WERI-Rb-1 (cell line): ENCODE measurements at regions not wholly inside any gene's neighbourhood (a gene's known extent, or its start where the extent isn't known, plus 50 kb on each side); places are given as distances from the start of the nearest gene placed in this dataset.

ENCODE experiments used
- DNase-seq: peaks from one replicate; pipeline ENCODE4 v3.0.0-alpha.2; 2020
- H3K27ac ChIP-seq: fragments of 250-450 bp; sonication (Bioruptor Pico); 2 replicates; pipeline ENCODE4 v1.5.1; 2020; ENCODE audit warnings: mild to moderate bottlenecking, moderate library complexity
- H3K27me3 ChIP-seq: fragments of 250-450 bp; sonication (Bioruptor Pico); 2 replicates; pipeline ENCODE4 v1.5.1; 2021; ENCODE audit warnings: mild to moderate bottlenecking, low read depth, moderate library complexity; ENCODE audit not compliant: insufficient read depth, severe bottlenecking
- H3K36me3 ChIP-seq: fragments of 250-450 bp; sonication (Bioruptor Pico); 2 replicates; pipeline ENCODE4 v1.5.1; 2020; ENCODE audit warnings: mild to moderate bottlenecking, moderate library complexity
- H3K4me3 ChIP-seq: 2 replicates; pipeline ENCODE4 v1.5.1; 2011; ENCODE audit warnings: low read depth, mild to moderate bottlenecking, control low read depth, low read length
- H3K9me3 ChIP-seq: fragments of 250-450 bp; sonication (Bioruptor Pico); 2 replicates; pipeline ENCODE4 v1.5.1; 2021; ENCODE audit warnings: mild to moderate bottlenecking, moderate library complexity; ENCODE audit not compliant: severe bottlenecking
- CTCF ChIP-seq: IDR thresholded peaks from 2 replicates; pipeline ENCODE4 v1.5.1; 2011; ENCODE audit warnings: low read depth, mild to moderate bottlenecking, control low read depth, inconsistent platforms, low read length

- H3K36me3 ChIP-seq = no peaks in the 10 kb centered on the region
- TF ChIP-seq CTCF = no peak
- H3K9me3 ChIP-seq = no peaks in the 10 kb centered on the region
- H3K27me3 ChIP-seq = no peaks in the 10 kb centered on the region
- no peak overlapping the region for H3K27ac ChIP-seq
- no peak overlapping the region for H3K4me3 ChIP-seq
- no peak for DNase-seq
Measured at GRCh38 chr7:136063326-136063666, 86.1 kb upstream of the MTPN start.

- DNase-seq = no peak
- H3K36me3 ChIP-seq = no peaks in the 10 kb centered on the region
- no peak overlapping the region for H3K27ac ChIP-seq
- no peaks in the 10 kb centered on the region for H3K9me3 ChIP-seq
- H3K4me3 ChIP-seq = no peak overlapping the region
- no peak for TF ChIP-seq CTCF
- H3K27me3 ChIP-seq = no peaks in the 10 kb centered on the region
Measured at GRCh38 chr7:136062625-136063325, 85.6 kb upstream of the MTPN start.

GRCh38 chr7:136061433-136061832 lies 84.3 kb upstream of the MTPN start:
- H3K27me3 ChIP-seq = no peaks in the 10 kb centered on the region
- H3K4me3 ChIP-seq = no peak overlapping the region
- DNase-seq = no peak
- no peaks in the 10 kb centered on the region for H3K36me3 ChIP-seq
- H3K27ac ChIP-seq = no peak overlapping the region
- TF ChIP-seq CTCF = no peak
- no peaks in the 10 kb centered on the region for H3K9me3 ChIP-seq

- H3K36me3 ChIP-seq = no peaks in the 10 kb centered on the region
- no peaks in the 10 kb centered on the region for H3K27me3 ChIP-seq
Measured at GRCh38 chr7:136058546-136058945, 81.4 kb upstream of the MTPN start.

GRCh38 chr7:136057509-136057908 lies 80.3 kb upstream of the MTPN start:
- TF ChIP-seq CTCF = no peak
- Histone ChIP-seq H3K9me3 (no peaks in the 10 kb centered on the region), H3K36me3 (no peaks in the 10 kb centered on the region), H3K4me3 (no peak overlapping the region), H3K27me3 (no peaks in the 10 kb centered on the region), H3K27ac (no peak overlapping the region)
- DNase-seq = no peak

More at GRCh38 chr7:136058546-136058945, 81.4 kb upstream of the MTPN start:
- TF ChIP-seq CTCF = no peak
- Histone ChIP-seq H3K9me3 (no peaks in the 10 kb centered on the region), H3K27ac (no peak overlapping the region), H3K4me3 (no peak overlapping the region)
- no peak for DNase-seq

GRCh38 chr7:136056651-136057231 lies 79.6 kb upstream of the MTPN start:
- no peak for TF ChIP-seq CTCF
- H3K4me3 ChIP-seq = no peak overlapping the region
- H3K27me3 ChIP-seq = no peaks in the 10 kb centered on the region
- no peak overlapping the region for H3K27ac ChIP-seq
- no peaks in the 10 kb centered on the region for H3K36me3 ChIP-seq
- peak; percentile 28 for DNase-seq
- no peaks in the 10 kb centered on the region for H3K9me3 ChIP-seq
